HG03039 (cell line): ENCODE measurements at regions not wholly inside any gene's neighbourhood (a gene's known extent, or its start where the extent isn't known, plus 50 kb on each side); places are given as distances from the start of the nearest gene placed in this dataset.

Source experiments
- ATAC-seq: cut with Tn5 transposase; IDR thresholded peaks from one replicate; pipeline ENCODE4 v1.9.1; 2021; ENCODE audit warnings: mild to moderate bottlenecking, moderate library complexity; ENCODE audit not compliant: unreplicated experiment

- ATAC-seq = no peak
These were observed 644.3 kb downstream of the CDY2B start for GRCh38 chrY:17235769-17236168.

DNA sequence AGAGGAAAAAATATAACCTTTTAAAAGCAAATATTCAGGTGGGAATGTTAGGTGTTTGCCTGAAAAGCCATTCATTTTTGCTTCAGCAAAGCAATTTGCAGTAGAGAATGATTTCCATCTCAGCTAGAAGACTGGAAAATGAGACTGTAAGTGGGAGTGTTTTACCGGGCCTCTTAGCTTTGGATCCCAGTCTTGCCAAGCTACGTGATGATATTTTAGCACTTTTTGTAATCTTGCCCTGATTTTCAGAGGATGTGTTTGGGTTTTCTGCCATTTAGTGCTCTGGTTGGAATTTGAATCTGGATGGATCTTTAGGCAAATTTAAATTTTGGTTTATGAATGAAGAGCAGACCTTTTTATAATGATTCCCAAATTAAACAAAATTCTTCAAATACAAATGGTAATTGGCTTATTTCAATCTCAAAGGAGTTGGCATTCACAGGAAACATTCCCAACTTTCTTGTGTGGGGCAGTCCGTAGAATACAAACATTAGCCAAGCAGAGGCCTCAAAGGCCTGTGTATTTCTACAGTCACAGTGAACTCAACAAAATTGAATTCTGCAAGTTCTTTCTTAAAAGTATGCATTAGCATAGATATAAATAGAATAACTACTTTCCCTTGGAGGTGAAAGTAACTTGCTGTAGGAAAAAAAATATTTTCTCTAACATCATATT, 646.4 kb downstream of the CDY2B start:
- ATAC-seq = no peak

DNA sequence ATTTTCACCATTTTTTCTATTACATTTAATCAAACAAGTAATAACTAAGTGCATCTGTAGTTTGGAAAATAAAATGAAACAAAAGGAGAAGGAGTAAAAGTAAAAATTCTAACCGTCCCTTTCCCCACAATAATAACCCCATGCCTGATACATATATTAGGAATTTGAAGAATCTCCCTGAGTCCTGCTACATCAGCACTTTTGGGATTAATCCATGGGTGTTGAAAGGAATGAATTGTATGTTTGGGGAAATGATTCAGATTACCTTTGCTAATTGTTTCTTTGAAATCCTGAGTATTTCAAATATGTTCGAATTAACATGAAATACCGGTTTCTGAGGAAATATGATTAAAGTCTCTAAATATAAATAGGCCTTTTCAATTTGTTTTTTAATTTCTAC, 648.0 kb downstream of the CDY2B start:
- ATAC-seq = no peak

DNA sequence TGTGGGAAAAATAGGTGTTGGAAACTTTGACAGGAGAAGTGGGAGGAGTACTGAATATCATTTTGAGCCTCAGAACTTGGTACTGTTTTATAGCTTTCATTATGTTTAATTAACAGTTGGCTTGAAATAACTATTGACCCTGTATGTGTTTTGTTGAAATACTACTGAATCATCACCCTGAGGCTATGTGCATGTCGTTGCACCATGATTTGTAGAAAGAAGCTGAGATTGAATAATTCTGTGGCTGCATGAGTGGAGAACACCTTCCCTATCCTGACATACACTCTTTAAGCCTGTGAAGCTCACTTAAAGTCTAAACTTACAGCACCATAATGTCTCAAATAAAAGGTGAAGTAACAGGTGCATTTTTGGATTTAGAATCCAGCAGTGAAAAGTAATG, 656.5 kb downstream of the CDY2B start:
- ATAC-seq = no peak

GRCh38 chrY:17202395-17202794, 677.6 kb downstream of the CDY2B start:
- ATAC-seq = no peak

GRCh38 chrY:17184299-17184698, 695.7 kb downstream of the CDY2B start:
- ATAC-seq = no peak

GRCh38 chrY:17166881-17167280, 713.1 kb downstream of the CDY2B start:
- no peak for ATAC-seq

DNA sequence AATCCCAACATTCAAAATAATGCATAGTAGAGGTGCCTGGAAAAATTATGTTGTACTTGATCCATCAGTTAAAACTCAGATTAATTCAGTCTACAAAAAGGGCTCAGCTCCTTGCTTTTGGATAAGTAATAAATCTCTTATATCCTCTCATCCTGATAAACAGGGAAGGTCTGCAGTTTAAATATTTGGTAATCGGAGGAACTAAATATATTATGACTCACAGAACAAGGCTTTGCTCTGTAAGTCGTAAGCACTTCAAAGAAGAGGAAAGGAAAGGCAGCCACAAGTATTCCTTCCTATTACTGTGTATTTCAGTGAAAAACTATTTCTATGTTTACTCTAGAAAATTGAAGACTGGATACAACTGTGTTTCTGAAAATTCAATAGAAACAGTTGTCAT, 757.9 kb downstream of the CDY2B start:
- ATAC-seq = no peak

- ATAC-seq = no peak
These were observed 794.7 kb downstream of the CDY2B start for GRCh38 chrY:17085303-17085702.

DNA sequence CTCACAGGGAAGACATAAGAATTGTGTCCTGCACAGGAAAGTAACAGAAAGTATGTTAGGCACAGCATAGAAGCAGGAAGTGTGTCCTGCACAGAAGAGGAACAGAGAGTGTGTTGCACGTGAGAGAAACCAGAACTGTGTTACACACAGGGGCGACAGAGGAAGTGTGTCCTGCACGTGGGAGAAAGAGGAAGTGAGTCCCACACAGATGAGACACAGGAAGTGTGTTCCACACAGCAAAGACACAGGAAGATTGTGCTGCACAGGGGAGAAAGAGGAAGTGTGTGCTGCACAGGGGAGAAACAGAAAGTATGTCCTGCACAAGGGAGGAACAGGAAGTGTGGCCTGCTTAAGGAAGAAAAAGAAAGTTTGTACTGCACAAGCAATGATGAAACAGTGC, 800.1 kb downstream of the CDY2B start:
- ATAC-seq = no peak

DNA sequence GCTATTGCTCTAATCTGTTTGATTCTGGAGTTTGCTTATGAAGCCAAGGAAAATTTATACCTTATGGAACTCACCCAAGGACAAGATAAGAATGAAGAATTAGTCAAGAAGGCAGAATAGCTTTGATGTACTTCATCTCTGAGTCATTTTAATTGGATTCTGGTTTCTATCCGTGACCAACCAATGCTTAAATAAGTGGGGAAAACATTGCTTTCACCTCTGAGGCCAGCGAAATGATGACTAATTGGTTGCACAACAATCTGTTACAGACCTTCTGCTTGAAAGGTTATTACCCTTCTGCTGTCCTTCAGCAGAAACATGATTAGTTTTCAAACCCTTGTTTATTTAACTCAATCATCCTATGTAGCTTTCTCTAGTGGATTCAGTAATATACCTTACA, 812.7 kb downstream of the CDY2B start:
- no peak for ATAC-seq

DNA sequence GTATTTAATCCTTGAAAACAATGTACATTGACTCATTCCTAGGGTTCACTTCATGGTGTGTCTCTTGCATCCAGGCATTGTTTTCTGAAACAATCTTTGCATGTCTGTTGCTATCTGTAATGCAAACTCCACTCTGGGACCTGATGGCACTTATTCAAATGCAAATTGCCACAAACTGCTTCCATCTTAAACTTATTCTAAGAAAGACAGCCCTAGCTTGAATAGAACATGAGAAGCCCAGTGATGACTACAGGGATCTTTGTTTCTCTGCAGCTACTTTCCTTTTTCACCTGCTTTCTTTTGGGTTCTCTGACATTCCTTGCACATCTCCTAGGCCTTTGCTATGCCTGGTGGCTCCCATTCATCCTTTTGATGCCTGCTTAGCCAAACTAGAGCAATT, 827.0 kb downstream of the CDY2B start:
- ATAC-seq = no peak

DNA sequence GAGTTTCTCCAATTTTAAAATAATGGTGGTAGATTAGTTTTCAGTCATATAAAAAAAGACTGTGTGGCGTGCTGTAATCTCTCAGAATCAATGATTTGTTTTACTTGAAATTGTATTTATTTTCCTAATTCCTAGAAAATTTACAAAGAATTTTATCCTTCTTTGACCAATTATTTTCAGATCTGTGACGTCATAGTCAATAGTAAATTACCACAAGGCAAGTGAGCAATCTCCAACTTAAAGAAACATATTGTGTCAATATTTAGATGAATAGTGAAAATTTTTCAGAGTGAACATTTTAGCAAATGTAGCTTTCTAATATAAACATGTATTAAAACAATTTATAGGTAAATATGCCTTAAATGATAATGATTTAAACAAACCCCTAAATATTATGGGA, 829.6 kb downstream of the CDY2B start:
- ATAC-seq = no peak

DNA sequence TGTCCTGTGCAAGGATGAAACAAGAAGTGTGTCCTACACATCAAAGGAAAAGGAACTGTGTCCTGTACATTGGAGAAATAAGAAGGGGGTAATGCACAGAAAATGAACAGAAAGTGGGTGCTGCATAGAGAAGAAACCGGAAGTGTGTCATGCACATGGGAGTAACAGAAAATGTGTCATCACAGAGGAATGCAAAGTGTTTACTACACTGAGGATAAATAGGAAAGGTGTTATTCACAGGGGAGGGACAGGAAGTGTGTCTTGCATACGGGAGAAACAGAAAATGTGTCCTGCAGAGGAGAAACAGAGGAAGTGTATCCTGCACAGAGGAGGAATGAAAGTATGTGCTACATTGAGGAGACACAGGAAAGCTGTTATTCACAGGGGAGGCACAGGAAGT, 834.9 kb downstream of the CDY2B start:
- no peak for ATAC-seq

DNA sequence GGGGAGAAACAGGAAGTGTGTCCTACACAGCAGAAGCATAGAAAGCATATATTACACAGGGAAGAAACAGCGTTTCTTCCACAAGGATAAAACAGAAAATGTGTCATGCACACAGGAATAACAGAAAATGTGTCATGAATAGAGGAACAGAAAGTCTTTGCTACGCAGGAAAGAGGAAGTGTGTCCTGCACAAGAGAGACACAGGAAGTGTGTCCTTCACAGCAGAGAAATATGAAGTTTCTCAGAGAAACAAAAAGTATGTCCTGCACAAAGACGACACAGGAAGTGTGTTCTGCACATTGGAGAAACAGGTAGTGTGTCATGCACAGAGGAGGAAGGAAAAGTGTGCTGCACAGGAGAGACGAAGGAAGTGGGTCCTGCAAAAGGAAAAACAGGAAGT, 835.3 kb downstream of the CDY2B start:
- ATAC-seq = no peak

DNA sequence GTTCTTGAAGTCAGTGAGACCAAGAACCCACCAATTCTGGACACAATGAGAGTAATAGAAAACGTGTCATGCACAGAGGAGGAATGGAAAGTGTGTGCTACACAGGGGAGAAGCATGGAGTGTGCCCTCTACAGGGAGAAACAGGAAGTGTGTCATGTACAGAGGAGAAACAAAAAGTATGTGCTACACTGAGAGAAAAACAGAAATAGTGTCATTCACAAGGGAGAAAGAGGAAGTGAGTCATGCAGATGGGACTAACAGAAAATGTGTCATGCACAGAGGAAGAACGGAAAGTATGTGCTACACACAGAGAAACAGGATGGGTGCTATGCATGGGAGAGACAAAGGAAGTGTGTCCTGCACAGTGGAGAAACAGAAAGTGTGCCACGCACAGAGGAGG, 835.7 kb downstream of the CDY2B start:
- no peak for ATAC-seq

DNA sequence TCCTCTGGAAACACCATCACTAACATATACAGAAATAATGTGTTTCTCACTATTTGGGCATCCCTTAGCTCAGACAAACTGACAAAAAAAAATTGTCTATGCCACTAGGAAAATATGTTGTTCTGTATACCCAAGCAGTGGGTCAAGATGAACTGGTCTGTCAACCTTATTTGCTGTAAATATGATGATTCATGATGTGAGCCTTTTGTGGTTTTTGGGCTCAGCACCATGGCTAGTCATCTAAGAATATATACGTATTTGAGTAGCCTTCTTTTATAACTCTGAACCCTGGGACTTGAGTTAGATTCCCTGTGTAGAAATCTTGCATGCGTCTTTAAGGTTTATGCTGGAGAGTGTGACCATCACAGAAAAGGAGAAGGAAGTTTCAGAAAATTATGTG, 841.6 kb downstream of the CDY2B start:
- no peak for ATAC-seq

DNA sequence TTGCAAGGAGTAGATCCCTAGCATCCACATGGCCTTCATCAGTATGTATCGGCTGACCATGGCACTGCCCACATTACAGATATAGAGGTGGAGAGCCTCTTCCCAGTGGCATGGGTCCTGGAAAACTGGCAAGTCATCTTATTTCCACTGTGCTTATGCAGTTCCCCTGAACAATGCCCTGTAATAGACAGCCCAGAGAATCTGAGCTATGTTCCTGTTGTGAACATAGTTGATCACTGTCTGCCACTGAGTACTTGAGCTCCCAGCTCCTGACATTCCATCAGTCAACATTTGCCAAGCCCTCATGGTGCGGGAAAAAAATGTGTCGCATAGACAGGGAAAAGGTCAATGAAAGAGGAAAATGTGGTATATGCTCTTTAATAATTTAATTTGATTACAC, 861.9 kb downstream of the CDY2B start:
- ATAC-seq = no peak

DNA sequence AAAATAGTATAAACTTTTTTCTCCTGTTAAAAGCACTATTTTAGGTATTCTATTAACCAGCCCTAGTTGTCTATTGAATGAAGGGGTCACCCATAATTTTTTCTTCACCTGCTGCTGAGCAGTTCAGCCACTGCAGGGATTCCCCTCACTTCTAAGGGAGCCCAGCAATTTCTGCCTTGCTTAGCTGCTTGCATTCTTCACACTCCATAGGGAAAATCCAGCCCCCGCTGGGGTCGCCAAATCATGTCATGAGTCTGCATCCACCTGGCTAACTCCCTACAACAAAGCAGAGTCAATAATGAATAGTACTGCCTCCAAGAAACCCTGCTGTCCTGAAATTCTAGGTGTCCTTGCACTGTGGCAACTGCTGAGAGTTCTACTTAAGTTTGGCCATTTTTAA, 886.5 kb downstream of the CDY2B start:
- ATAC-seq = no peak

DNA sequence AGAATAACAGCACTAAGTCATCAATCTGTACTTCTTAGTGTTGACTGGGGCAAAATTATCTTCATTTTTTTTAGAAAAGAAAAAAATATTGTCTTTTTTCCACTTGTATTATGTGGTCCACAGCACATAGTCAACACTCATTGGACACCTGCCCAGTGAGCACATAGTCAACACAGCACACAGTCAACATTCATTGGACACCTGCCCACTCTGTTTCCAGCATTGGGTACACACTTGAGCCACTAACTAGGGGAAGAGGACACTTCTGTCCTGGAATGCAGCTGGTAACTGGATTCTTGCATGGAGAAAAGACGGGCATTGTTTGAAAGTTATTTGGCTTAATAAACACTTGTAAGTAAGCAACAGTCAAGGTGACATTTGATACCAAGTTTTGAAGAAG, 898.2 kb downstream of the CDY2B start:
- no peak for ATAC-seq

GRCh38 chrY:16959071-16959470, 920.9 kb downstream of the CDY2B start:
- no peak for ATAC-seq

- no peak for ATAC-seq
These were observed 932.8 kb downstream of the CDY2B start for GRCh38 chrY:16947221-16947620.
